ENCODE measurements at regions not wholly inside any gene's neighbourhood (a gene's known extent, or its start where the extent isn't known, plus 50 kb on each side); places are given as distances from the start of the nearest gene placed in this dataset.
"Not testable (repeated sequence)": the region's sequence is repeated elsewhere in the genome, so short reads cannot be mapped to it uniquely, and the experiment has no call there.

GRCh38 chr2:59774821-59775433 is 778.5 kb downstream of the BCL11A start:
- Histone ChIP-seq H3K4me2 (ENCODE audit: low read length) (no peak overlapping the region), H3K4me3 (ENCODE audit: low read length) (no peak overlapping the region), H3K9ac (ENCODE audit: low read depth, low read length) (no peak overlapping the region), H3K4me1 (ENCODE audit: control insufficient read depth, insufficient read depth, low read length) (no peaks in the 10 kb centered on the region), H3K36me3 (ENCODE audit: insufficient read depth, low read length) (no peaks in the 10 kb centered on the region), H3K27me3 (ENCODE audit: control insufficient read depth, insufficient read depth, low read length) (no peaks in the 10 kb centered on the region), H3K9me3 (replicated peaks; ENCODE audit: low read length) (no peaks in the 10 kb centered on the region)

GRCh38 chr2:59770651-59771050 is 782.8 kb downstream of the BCL11A start:
- H3K9ac ChIP-seq (ENCODE audit: low read depth, low read length) = no peak overlapping the region
- no peaks in the 10 kb centered on the region for H3K27me3 ChIP-seq (ENCODE audit: control insufficient read depth, insufficient read depth, low read length)
- H3K4me3 ChIP-seq (ENCODE audit: low read length) = no peak overlapping the region
- H3K4me2 ChIP-seq (ENCODE audit: low read length) = no peak overlapping the region
- H3K4me1 ChIP-seq (ENCODE audit: control insufficient read depth, insufficient read depth, low read length) = no peaks in the 10 kb centered on the region
- no peaks in the 10 kb centered on the region for H3K36me3 ChIP-seq (ENCODE audit: insufficient read depth, low read length)
- H3K9me3 ChIP-seq (replicated peaks; ENCODE audit: low read length) = no peaks in the 10 kb centered on the region

DNA sequence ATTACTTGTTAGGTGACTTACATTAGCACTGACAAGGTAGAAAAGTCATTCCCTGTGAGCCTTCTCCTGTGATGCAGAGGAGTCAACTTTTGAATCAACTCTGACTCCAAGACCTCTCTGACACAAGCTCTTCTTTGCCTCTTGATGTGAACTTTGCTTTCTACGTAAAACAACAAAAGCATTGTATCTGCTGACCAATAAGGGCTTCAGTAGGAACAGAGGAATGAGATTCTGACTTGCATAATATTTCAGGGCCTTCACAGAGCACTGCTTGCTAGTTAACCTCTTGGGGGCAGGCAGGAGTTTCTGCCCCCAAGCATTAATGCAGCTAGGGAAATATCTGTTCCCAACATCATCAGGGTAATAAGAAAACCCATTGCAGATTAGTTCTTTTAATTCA is 791.5 kb downstream of the BCL11A start:
- H3K9me3 ChIP-seq (replicated peaks; ENCODE audit: low read length) = no peaks in the 10 kb centered on the region
- H3K9ac ChIP-seq (ENCODE audit: low read depth, low read length) = no peak overlapping the region
- no peaks in the 10 kb centered on the region for H3K36me3 ChIP-seq (ENCODE audit: insufficient read depth, low read length)
- H3K4me3 ChIP-seq (ENCODE audit: low read length) = no peak overlapping the region
- no peaks in the 10 kb centered on the region for H3K4me1 ChIP-seq (ENCODE audit: control insufficient read depth, insufficient read depth, low read length)
- no peak overlapping the region for H3K4me2 ChIP-seq (ENCODE audit: low read length)
- H3K27me3 ChIP-seq (ENCODE audit: control insufficient read depth, insufficient read depth, low read length) = no peaks in the 10 kb centered on the region

DNA sequence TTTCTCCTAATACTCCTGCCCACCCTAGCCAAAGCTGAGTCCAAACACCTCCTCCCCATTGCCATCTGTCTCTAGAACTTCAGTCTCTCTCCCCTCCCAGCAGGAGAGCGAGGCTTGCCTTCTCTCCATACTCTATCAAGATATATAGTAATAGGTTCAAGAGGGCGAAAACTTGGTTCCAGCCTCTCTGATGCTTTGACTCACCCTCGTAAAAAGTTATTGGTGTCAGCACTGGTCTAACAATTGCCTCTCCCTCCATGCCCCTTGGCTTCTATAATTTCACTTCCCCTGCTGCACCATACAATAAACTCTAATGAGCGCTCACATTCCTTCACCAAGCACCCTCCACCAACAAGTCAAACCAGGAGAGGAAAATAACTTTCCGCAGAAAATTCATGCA is 797.3 kb downstream of the BCL11A start:
- Histone ChIP-seq H3K9me3 (replicated peaks; ENCODE audit: low read length) (no peaks in the 10 kb centered on the region), H3K4me3 (ENCODE audit: low read length) (no peak overlapping the region), H3K27me3 (ENCODE audit: control insufficient read depth, insufficient read depth, low read length) (no peaks in the 10 kb centered on the region), H3K4me2 (ENCODE audit: low read length) (no peak overlapping the region), H3K4me1 (ENCODE audit: control insufficient read depth, insufficient read depth, low read length) (no peaks in the 10 kb centered on the region), H3K9ac (ENCODE audit: low read depth, low read length) (no peak overlapping the region), H3K36me3 (ENCODE audit: insufficient read depth, low read length) (no peaks in the 10 kb centered on the region)

GRCh38 chr2:59754011-59754735 is 799.3 kb downstream of the BCL11A start:
- Histone ChIP-seq H3K27me3 (ENCODE audit: control insufficient read depth, insufficient read depth, low read length) (no peaks in the 10 kb centered on the region), H3K4me1 (ENCODE audit: control insufficient read depth, insufficient read depth, low read length) (no peaks in the 10 kb centered on the region), H3K4me2 (ENCODE audit: low read length) (no peak overlapping the region), H3K4me3 (ENCODE audit: low read length) (no peak overlapping the region), H3K9me3 (replicated peaks; ENCODE audit: low read length) (no peaks in the 10 kb centered on the region), H3K9ac (ENCODE audit: low read depth, low read length) (no peak overlapping the region), H3K36me3 (ENCODE audit: insufficient read depth, low read length) (no peaks in the 10 kb centered on the region)

DNA sequence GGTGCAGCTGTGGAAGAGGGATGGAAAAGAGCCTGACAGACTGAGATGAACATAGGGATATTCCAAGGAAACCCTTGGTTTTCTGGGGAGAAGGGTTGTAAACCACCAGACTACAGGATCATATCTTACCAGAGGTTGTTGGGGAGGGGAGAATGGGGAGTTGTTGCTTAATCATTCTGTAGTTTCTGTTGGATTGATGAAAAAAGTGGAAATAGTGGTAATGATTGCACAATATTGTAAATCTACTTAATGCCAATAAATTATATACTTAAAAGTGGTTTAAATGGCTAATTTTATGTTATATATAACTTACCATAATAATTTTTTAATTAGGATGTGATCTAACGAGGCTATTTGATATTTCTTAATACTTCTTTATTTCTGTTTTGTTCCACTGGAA is 800.9 kb downstream of the BCL11A start:
- H3K27me3 ChIP-seq (ENCODE audit: control insufficient read depth, insufficient read depth, low read length) = no peaks in the 10 kb centered on the region
- no peak overlapping the region for H3K9ac ChIP-seq (ENCODE audit: low read depth, low read length)
- H3K9me3 ChIP-seq (replicated peaks; ENCODE audit: low read length) = no peaks in the 10 kb centered on the region
- no peak overlapping the region for H3K4me2 ChIP-seq (ENCODE audit: low read length)
- no peak overlapping the region for H3K4me3 ChIP-seq (ENCODE audit: low read length)
- no peaks in the 10 kb centered on the region for H3K4me1 ChIP-seq (ENCODE audit: control insufficient read depth, insufficient read depth, low read length)
- H3K36me3 ChIP-seq (ENCODE audit: insufficient read depth, low read length) = no peaks in the 10 kb centered on the region

DNA sequence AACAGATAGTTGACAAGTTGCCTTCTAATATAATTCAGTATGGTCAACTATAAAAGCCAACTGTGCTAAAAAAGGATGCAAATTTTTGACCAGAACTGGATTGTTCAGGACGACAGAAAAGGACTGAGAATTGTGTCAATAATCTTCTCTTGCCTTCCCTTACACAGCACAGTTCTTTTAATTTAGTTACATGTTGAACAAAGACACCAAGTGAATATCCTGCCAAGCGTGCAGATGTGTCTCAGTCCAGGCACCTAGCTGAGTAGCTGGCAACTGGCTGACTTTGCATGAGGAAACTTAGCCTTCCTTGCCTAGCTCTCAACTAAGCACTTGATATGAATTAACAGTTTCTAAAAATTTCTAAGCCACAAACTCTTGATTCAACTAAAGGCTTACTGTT is 801.4 kb downstream of the BCL11A start:
- no peak overlapping the region for H3K4me2 ChIP-seq (ENCODE audit: low read length)
- H3K36me3 ChIP-seq (ENCODE audit: insufficient read depth, low read length) = no peaks in the 10 kb centered on the region
- H3K4me1 ChIP-seq (ENCODE audit: control insufficient read depth, insufficient read depth, low read length) = no peaks in the 10 kb centered on the region
- H3K4me3 ChIP-seq (ENCODE audit: low read length) = no peak overlapping the region
- no peaks in the 10 kb centered on the region for H3K27me3 ChIP-seq (ENCODE audit: control insufficient read depth, insufficient read depth, low read length)
- H3K9me3 ChIP-seq (replicated peaks; ENCODE audit: low read length) = no peaks in the 10 kb centered on the region
- no peak overlapping the region for H3K9ac ChIP-seq (ENCODE audit: low read depth, low read length)

- H3K4me3 ChIP-seq (ENCODE audit: low read length); H3K4me1 ChIP-seq (ENCODE audit: control insufficient read depth, insufficient read depth, low read length); H3K27me3 ChIP-seq (ENCODE audit: control insufficient read depth, insufficient read depth, low read length); H3K9me3 ChIP-seq (replicated peaks; ENCODE audit: low read length); H3K9ac ChIP-seq (ENCODE audit: low read depth, low read length); H3K36me3 ChIP-seq (ENCODE audit: insufficient read depth, low read length); H3K4me2 ChIP-seq (ENCODE audit: low read length): not testable (repeated sequence)
These were observed 802.2 kb downstream of the BCL11A start for GRCh38 chr2:59751214-59751613.

GRCh38 chr2:59746291-59746690 is 807.2 kb downstream of the BCL11A start:
- H3K4me3 ChIP-seq (ENCODE audit: low read length) = no peak overlapping the region
- no peaks in the 10 kb centered on the region for H3K9me3 ChIP-seq (replicated peaks; ENCODE audit: low read length)
- H3K9ac ChIP-seq (ENCODE audit: low read depth, low read length) = no peak overlapping the region
- no peaks in the 10 kb centered on the region for H3K36me3 ChIP-seq (ENCODE audit: insufficient read depth, low read length)
- H3K27me3 ChIP-seq (ENCODE audit: control insufficient read depth, insufficient read depth, low read length) = no peaks in the 10 kb centered on the region
- no peaks in the 10 kb centered on the region for H3K4me1 ChIP-seq (ENCODE audit: control insufficient read depth, insufficient read depth, low read length)
- no peak overlapping the region for H3K4me2 ChIP-seq (ENCODE audit: low read length)

DNA sequence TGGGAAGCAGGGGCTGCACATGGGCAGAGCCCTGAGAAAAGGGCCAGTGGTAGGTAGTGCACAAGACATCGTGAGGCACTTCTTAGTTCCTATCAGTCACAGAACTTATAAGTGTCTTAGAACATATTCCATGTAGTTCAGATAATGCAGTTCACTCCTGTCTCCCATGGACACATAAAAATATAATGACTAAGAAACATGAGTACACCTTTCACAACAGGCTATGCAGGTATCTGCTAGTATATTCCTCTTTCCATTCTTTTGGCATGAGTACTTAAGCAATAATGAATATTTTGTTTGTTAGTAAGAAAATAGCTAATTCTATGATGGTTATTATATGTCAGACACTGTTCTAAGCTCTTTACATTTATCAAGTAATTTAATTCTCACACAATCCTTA is 808.4 kb downstream of the BCL11A start:
- Histone ChIP-seq H3K4me1 (ENCODE audit: control insufficient read depth, insufficient read depth, low read length) (no peaks in the 10 kb centered on the region), H3K4me2 (ENCODE audit: low read length) (no peak overlapping the region), H3K27me3 (ENCODE audit: control insufficient read depth, insufficient read depth, low read length) (no peaks in the 10 kb centered on the region), H3K4me3 (ENCODE audit: low read length) (no peak overlapping the region), H3K9me3 (replicated peaks; ENCODE audit: low read length) (no peaks in the 10 kb centered on the region), H3K9ac (ENCODE audit: low read depth, low read length) (no peak overlapping the region), H3K36me3 (ENCODE audit: insufficient read depth, low read length) (no peaks in the 10 kb centered on the region)

DNA sequence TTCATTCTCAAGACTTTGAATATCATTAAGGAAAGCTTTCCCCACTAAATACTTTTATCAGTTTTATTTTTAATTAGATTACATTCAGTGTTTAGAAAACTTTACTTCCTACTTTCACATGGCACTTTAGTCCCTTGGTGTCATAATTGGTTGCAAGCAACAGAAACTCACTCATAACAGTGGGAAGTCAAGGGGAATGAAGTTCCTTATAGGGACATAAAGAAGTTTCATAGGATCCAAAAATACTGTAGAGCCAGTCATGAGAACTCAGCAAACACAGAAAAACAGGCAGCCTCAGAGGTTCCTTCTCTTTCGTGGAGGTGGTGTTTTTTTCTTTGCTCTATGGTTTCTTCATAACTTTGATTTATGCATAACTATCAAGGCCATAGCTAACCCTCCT is 809.0 kb downstream of the BCL11A start:
- Histone ChIP-seq H3K4me2 (ENCODE audit: low read length) (no peak overlapping the region), H3K9ac (ENCODE audit: low read depth, low read length) (no peak overlapping the region), H3K27me3 (ENCODE audit: control insufficient read depth, insufficient read depth, low read length) (no peaks in the 10 kb centered on the region), H3K9me3 (replicated peaks; ENCODE audit: low read length) (no peaks in the 10 kb centered on the region), H3K36me3 (ENCODE audit: insufficient read depth, low read length) (no peaks in the 10 kb centered on the region), H3K4me3 (ENCODE audit: low read length) (no peak overlapping the region), H3K4me1 (ENCODE audit: control insufficient read depth, insufficient read depth, low read length) (no peaks in the 10 kb centered on the region)

GRCh38 chr2:59741840-59742239 is 811.6 kb downstream of the BCL11A start:
- H3K27me3 ChIP-seq (ENCODE audit: control insufficient read depth, insufficient read depth, low read length) = no peaks in the 10 kb centered on the region
- H3K9me3 ChIP-seq (replicated peaks; ENCODE audit: low read length) = no peaks in the 10 kb centered on the region
- H3K36me3 ChIP-seq (ENCODE audit: insufficient read depth, low read length) = no peaks in the 10 kb centered on the region
- no peak overlapping the region for H3K4me3 ChIP-seq (ENCODE audit: low read length)
- no peaks in the 10 kb centered on the region for H3K4me1 ChIP-seq (ENCODE audit: control insufficient read depth, insufficient read depth, low read length)
- no peak overlapping the region for H3K4me2 ChIP-seq (ENCODE audit: low read length)
- no peak overlapping the region for H3K9ac ChIP-seq (ENCODE audit: low read depth, low read length)

All from skeletal muscle satellite cell (primary cell).